Natural killer cell (primary cell): ENCODE measurements at regions not wholly inside any gene's neighbourhood (a gene's known extent, or its start where the extent isn't known, plus 50 kb on each side); places are given as distances from the start of the nearest gene placed in this dataset.

Experiments used
- ATAC-seq, 3 donors: fragments of 150-1000 bp in 2 of 3; fragments of 200-7000 bp in 1 of 3; cut with Tn5 transposase; 1 replicate in 1 of 3; 2 replicates in 2 of 3; pipeline ENCODE4 v1.10.0; 2021; ENCODE audit warnings: mild to moderate bottlenecking in 2 of 3, moderate library complexity in 2 of 3
- DNase-seq, 2 donors: peaks; one replicate each; pipeline versions ENCODE4 v3.0.0 to v3.0.0-alpha.2; 2013 to 2021; ENCODE audit warnings: mixed read lengths in 1 of 2
- H3K27ac ChIP-seq: one replicate; pipeline ENCODE4 v1.5.1; 2013; ENCODE audit warnings: mild to moderate bottlenecking, low read length
- H3K27me3 ChIP-seq: one replicate; pipeline ENCODE4 v1.6.1; 2013; ENCODE audit warnings: low read length; ENCODE audit not compliant: control insufficient read depth, insufficient read depth
- H3K36me3 ChIP-seq: one replicate; pipeline ENCODE4 v1.6.1; 2013; ENCODE audit warnings: low read length; ENCODE audit not compliant: control insufficient read depth, insufficient read depth
- H3K4me1 ChIP-seq: one replicate; pipeline ENCODE4 v1.6.1; 2013; ENCODE audit warnings: low read length; ENCODE audit not compliant: control insufficient read depth, insufficient read depth
- H3K4me3 ChIP-seq: one replicate; pipeline ENCODE4 v1.5.1; 2013; ENCODE audit warnings: low read length
- H3K9me3 ChIP-seq: one replicate; pipeline ENCODE4 v1.6.1; 2013; ENCODE audit warnings: low read length; ENCODE audit not compliant: control insufficient read depth, insufficient read depth
- H3K27ac Mint-ChIP-seq, 2 donors: one replicate each; pipeline ENCODE4 v1.8.0; 2022; ENCODE audit warnings: mild to moderate bottlenecking in 2 of 2, mixed read lengths in 2 of 2, moderate library complexity in 1 of 2
- H3K27me3 Mint-ChIP-seq, 2 donors: one replicate each; pipeline ENCODE4 v1.8.0; 2022; ENCODE audit warnings: low read depth in 2 of 2, mixed read lengths in 2 of 2
- H3K36me3 Mint-ChIP-seq: one replicate; pipeline ENCODE4 v1.8.0; 2022; ENCODE audit warnings: mixed read lengths
- H3K4me1 Mint-ChIP-seq, 2 donors: one replicate each; pipeline ENCODE4 v1.8.0; 2022; ENCODE audit warnings: mixed read lengths in 2 of 2
- H3K4me3 Mint-ChIP-seq: one replicate; pipeline ENCODE4 v1.8.0; 2022; ENCODE audit warnings: mild to moderate bottlenecking, moderate library complexity, mixed read lengths
- H3K9me3 Mint-ChIP-seq, 2 donors: one replicate each; pipeline ENCODE4 v1.8.0; 2022; ENCODE audit warnings: mixed read lengths in 2 of 2
- CTCF ChIP-seq: fragments of 200-600 bp; IDR thresholded peaks from one replicate; pipeline ENCODE4 v1.8.0; 2022; ENCODE audit warnings: antibody characterized with exemption
- WGBS: methylation state at CpG from one replicate; pipeline ENCODE4 v1.1.7; 2013; ENCODE audit warnings: missing lambda C conversion rate; ENCODE audit not compliant: insufficient coverage; 5-methylcytosine and 5-hydroxymethylcytosine counted together
- intact Hi-C: fragments of 100-400 bp; cut with micrococcal nuclease; formaldehyde crosslinking; loops from one replicate; pipeline ENCODE4 v1.14.2; 2022

- Histone ChIP-seq H3K27ac (no peak overlapping the region), H3K27me3 (no peaks in the 10 kb centered on the region), H3K4me3 (no peak overlapping the region), H3K4me1 (no peaks in the 10 kb centered on the region), H3K9me3 (no peaks in the 10 kb centered on the region), H3K36me3 (no peaks in the 10 kb centered on the region)
- Mint-ChIP-seq H3K4me3 (no peak overlapping the region), H3K27me3 (peaks cover 13 to 15% of the 10 kb centered on the region in 2 donors), H3K4me1 (no peaks in the 10 kb centered on the region), H3K36me3 (no peaks in the 10 kb centered on the region), H3K9me3 (no peaks in the 10 kb centered on the region), H3K27ac (no peak overlapping the region)
- WGBS: 75% methylated on average over 6 of the region's 7 CpGs
- intact Hi-C loops: no loop called here
- ATAC-seq (no peak), DNase-seq (no peak)
- no peak for TF ChIP-seq CTCF
Observed at GRCh38 chr5:68086439-68086838, 129.1 kb upstream of the PIK3R1 start.

GRCh38 chr5:68084396-68084795, 131.2 kb upstream of the PIK3R1 start:
- DNase-seq (no peak), ATAC-seq (no peak)
- no peak for TF ChIP-seq CTCF
- Histone ChIP-seq H3K27me3 (no peaks in the 10 kb centered on the region), H3K4me3 (no peak overlapping the region), H3K4me1 (no peaks in the 10 kb centered on the region), H3K27ac (no peak overlapping the region), H3K9me3 (no peaks in the 10 kb centered on the region), H3K36me3 (no peaks in the 10 kb centered on the region)
- Mint-ChIP-seq H3K27ac (no peak overlapping the region), H3K27me3 (peaks cover 7 to 15% of the 10 kb centered on the region in 2 donors), H3K9me3 (no peaks in the 10 kb centered on the region), H3K36me3 (no peaks in the 10 kb centered on the region), H3K4me1 (no peaks in the 10 kb centered on the region), H3K4me3 (no peak overlapping the region)
- intact Hi-C loops: no loop called here

- no peak for TF ChIP-seq CTCF
- ATAC-seq (no peak), DNase-seq (no peak)
- Histone ChIP-seq H3K4me3 (no peak overlapping the region), H3K27ac (no peak overlapping the region), H3K4me1 (no peaks in the 10 kb centered on the region), H3K36me3 (no peaks in the 10 kb centered on the region), H3K27me3 (no peaks in the 10 kb centered on the region), H3K9me3 (no peaks in the 10 kb centered on the region)
- peaks cover 0 to 7% of the 10 kb centered on the region in 2 donors for H3K27me3 Mint-ChIP-seq
- 94% methylated on average over 9 of the region's 9 CpGs for WGBS
- no peaks in the 10 kb centered on the region for H3K9me3 Mint-ChIP-seq
- no peak overlapping the region for H3K27ac Mint-ChIP-seq
- no peaks in the 10 kb centered on the region for H3K36me3 Mint-ChIP-seq
- H3K4me1 Mint-ChIP-seq: no peaks in the 10 kb centered on the region
- H3K4me3 Mint-ChIP-seq: no peak overlapping the region
- intact Hi-C loops: no loop called here
Observed at GRCh38 chr5:68080282-68081050, 135.1 kb upstream of the PIK3R1 start.

GRCh38 chr5:68077349-68077894, 138.1 kb upstream of the PIK3R1 start:
- H3K36me3 ChIP-seq: no peaks in the 10 kb centered on the region
- no peak overlapping the region for H3K4me3 ChIP-seq
- Mint-ChIP-seq H3K36me3 (no peaks in the 10 kb centered on the region), H3K9me3 (no peaks in the 10 kb centered on the region), H3K4me3 (no peak overlapping the region), H3K4me1 (no peaks in the 10 kb centered on the region), H3K27me3 (peaks cover 0 to 3% of the 10 kb centered on the region in 2 donors), H3K27ac (no peak overlapping the region)
- no peak overlapping the region for H3K27ac ChIP-seq
- H3K27me3 ChIP-seq: no peaks in the 10 kb centered on the region
- intact Hi-C loops: no loop called here
- ATAC-seq (no peak), DNase-seq (no peak)
- H3K4me1 ChIP-seq: no peaks in the 10 kb centered on the region
- TF ChIP-seq CTCF: no peak
- H3K9me3 ChIP-seq: no peaks in the 10 kb centered on the region
- WGBS: 93% methylated on average over 6 of the region's 6 CpGs
